MM.1S (cell line): ENCODE measurements at regions not wholly inside any gene's neighbourhood (a gene's known extent, or its start where the extent isn't known, plus 50 kb on each side); places are given as distances from the start of the nearest gene placed in this dataset.
"Not testable (repeated sequence)": the region's sequence is repeated elsewhere in the genome, so short reads cannot be mapped to it uniquely, and the experiment has no call there.

Experiments
- EZH2 ChIP-seq: fragments of 300-600 bp; sonication (generic); optimal IDR thresholded peaks from 2 replicates; pipeline ENCODE3; 2017; ENCODE audit warnings: low read depth, mild to moderate bottlenecking, antibody characterized with exemption, low read length, mixed read lengths
- EZH2phosphoT487 ChIP-seq: fragments of 300-600 bp; sonication (generic); IDR thresholded peaks from 2 replicates; pipeline ENCODE4 v1.6.1; 2018; ENCODE audit warnings: antibody characterized with exemption, low read length
- TF ChIP-seq, protein P1 (sequence below): fragments of 300-600 bp; sonication (generic); IDR thresholded peaks from 2 replicates; pipeline ENCODE4 v1.5.1; 2016; ENCODE audit warnings: antibody characterized with exemption, low read length, mixed read lengths

DNA sequence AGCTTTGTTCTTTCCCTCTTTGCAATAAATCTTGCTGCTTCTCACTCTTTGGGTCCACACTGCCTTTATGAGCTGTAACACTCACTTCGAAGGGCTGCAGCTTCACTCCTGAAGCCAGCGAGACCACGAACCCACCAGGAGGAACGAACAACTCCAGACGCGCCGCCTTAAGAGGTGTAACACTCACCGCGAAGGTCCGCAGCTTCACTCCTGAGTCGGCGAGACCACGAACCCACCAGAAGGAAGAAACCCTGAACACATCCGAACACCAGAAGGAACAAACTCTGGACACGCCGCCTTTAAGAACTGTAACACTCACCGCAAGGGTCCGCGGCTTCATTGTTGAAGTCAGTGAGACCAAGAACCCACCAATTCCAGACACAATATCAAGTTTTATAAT is 178.7 kb upstream of the FIGN start:
- TF ChIP-seq, protein P1, sequence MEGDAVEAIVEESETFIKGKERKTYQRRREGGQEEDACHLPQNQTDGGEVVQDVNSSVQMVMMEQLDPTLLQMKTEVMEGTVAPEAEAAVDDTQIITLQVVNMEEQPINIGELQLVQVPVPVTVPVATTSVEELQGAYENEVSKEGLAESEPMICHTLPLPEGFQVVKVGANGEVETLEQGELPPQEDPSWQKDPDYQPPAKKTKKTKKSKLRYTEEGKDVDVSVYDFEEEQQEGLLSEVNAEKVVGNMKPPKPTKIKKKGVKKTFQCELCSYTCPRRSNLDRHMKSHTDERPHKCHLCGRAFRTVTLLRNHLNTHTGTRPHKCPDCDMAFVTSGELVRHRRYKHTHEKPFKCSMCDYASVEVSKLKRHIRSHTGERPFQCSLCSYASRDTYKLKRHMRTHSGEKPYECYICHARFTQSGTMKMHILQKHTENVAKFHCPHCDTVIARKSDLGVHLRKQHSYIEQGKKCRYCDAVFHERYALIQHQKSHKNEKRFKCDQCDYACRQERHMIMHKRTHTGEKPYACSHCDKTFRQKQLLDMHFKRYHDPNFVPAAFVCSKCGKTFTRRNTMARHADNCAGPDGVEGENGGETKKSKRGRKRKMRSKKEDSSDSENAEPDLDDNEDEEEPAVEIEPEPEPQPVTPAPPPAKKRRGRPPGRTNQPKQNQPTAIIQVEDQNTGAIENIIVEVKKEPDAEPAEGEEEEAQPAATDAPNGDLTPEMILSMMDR = not testable (repeated sequence)
- TF ChIP-seq EZH2, EZH2phosphoT487: not testable (repeated sequence)
